LNCAP (cell line): ENCODE measurements at regions not wholly inside any gene's neighbourhood (a gene's known extent, or its start where the extent isn't known, plus 50 kb on each side); places are given as distances from the start of the nearest gene placed in this dataset.

ENCODE experiments used
- CTCF ChIP-seq: fragments of 450-650 bp; IDR thresholded peaks from 2 replicates; pipeline ENCODE4 v1.5.1; 2017; ENCODE audit warnings: mild to moderate bottlenecking

GRCh38 chr4:20196476-20196875, 55.2 kb upstream of the SLIT2 start:
- TF ChIP-seq CTCF: no peak

- no peak for TF ChIP-seq CTCF
These were observed 56.4 kb upstream of the SLIT2 start for GRCh38 chr4:20195071-20195885.

GRCh38 chr4:20194123-20195013, 57.3 kb upstream of the SLIT2 start:
- no peak for TF ChIP-seq CTCF

- TF ChIP-seq CTCF: no peak
These were observed 58.4 kb upstream of the SLIT2 start for GRCh38 chr4:20193141-20193936.

GRCh38 chr4:20192736-20193135, 59.0 kb upstream of the SLIT2 start:
- TF ChIP-seq CTCF: no peak

- no peak for TF ChIP-seq CTCF
These were observed 66.6 kb upstream of the SLIT2 start for GRCh38 chr4:20185103-20185502.

- TF ChIP-seq CTCF: no peak
These were observed 69.8 kb upstream of the SLIT2 start for GRCh38 chr4:20181926-20182325.
